ENCODE measurements at regions not wholly inside any gene's neighbourhood (a gene's known extent, or its start where the extent isn't known, plus 50 kb on each side); places are given as distances from the start of the nearest gene placed in this dataset.

GRCh38 chr6:27772261-27773001 lies 139.8 kb downstream of the OR2B2 start (continued):
- TF ChIP-seq ATF7-NPFF (CRISPR knock-in tag; IDR thresholded peaks at IDR 0.05; ENCODE audit: low read depth) (no peak), THAP8 (CRISPR knock-in tag; IDR thresholded peaks at IDR 0.05; ENCODE audit: borderline replicate concordance) (no peak), ZIK1 (CRISPR knock-in tag; IDR thresholded peaks at IDR 0.05; ENCODE audit: borderline replicate concordance, low read depth) (no peak), RORA (CRISPR knock-in tag; IDR thresholded peaks at IDR 0.05) (no peak), ARNT (IDR thresholded peaks at IDR 0.05) (no peak), REL (CRISPR knock-in tag; conservative IDR thresholded peaks at IDR 0.05) (0 out of 2 replicates have a peak, but pooled peaks have one; percentile 51), GFI1 (CRISPR knock-in tag; IDR thresholded peaks at IDR 0.05; ENCODE audit: borderline replicate concordance) (no peak; the same call in 1 of the 2 replicates), HMGXB4 (CRISPR knock-in tag; IDR thresholded peaks at IDR 0.05; ENCODE audit: borderline replicate concordance in 1 of 2, low read depth in 1 of 2) (peak; percentile 99 to 100), CENPT (CRISPR knock-in tag; IDR thresholded peaks at IDR 0.05; ENCODE audit: low read depth) (no peak), ZEB1 (IDR thresholded peaks at IDR 0.05; ENCODE audit: insufficient replicate concordance, low read depth) (no peak), ZZZ3 (CRISPR knock-in tag; IDR thresholded peaks at IDR 0.05; ENCODE audit: borderline replicate concordance) (no peak), ZNF414 (CRISPR knock-in tag; IDR thresholded peaks at IDR 0.05) (peak; percentile 85; the same call in 1 of the 2 replicates), PLRG1 (conservative IDR thresholded peaks at IDR 0.05) (no peak), PAWR (CRISPR knock-in tag; IDR thresholded peaks at IDR 0.05; ENCODE audit: borderline replicate concordance) (no peak), LCORL (IDR thresholded peaks at IDR 0.05) (no peak), LCORL (CRISPR knock-in tag; IDR thresholded peaks at IDR 0.05) (peak; percentile 74; the same call in 1 of the 2 replicates), SNAPC2 (CRISPR knock-in tag; IDR thresholded peaks at IDR 0.05) (0 out of 2 replicates have a peak, but pooled peaks have one; percentile 40), ZNF501 (CRISPR knock-in tag; IDR thresholded peaks at IDR 0.05) (peak; percentile 95), SALL1 (CRISPR knock-in tag; IDR thresholded peaks at IDR 0.05) (peak; percentile 91), ZNF687 (CRISPR knock-in tag; IDR thresholded peaks at IDR 0.05) (peak; percentile 99)
- TF ChIP-seq, protein P1, sequence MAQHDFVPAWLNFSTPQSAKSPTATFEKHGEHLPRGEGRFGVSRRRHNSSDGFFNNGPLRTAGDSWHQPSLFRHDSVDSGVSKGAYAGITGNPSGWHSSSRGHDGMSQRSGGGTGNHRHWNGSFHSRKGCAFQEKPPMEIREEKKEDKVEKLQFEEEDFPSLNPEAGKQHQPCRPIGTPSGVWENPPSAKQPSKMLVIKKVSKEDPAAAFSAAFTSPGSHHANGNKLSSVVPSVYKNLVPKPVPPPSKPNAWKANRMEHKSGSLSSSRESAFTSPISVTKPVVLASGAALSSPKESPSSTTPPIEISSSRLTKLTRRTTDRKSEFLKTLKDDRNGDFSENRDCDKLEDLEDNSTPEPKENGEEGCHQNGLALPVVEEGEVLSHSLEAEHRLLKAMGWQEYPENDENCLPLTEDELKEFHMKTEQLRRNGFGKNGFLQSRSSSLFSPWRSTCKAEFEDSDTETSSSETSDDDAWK (CRISPR knock-in tag; IDR thresholded peaks at IDR 0.05) = no peak

All from HepG2 (cell line).